ENCODE measurements at regions not wholly inside any gene's neighbourhood (a gene's known extent, or its start where the extent isn't known, plus 50 kb on each side); places are given as distances from the start of the nearest gene placed in this dataset.

- TF ChIP-seq OSR1 (CRISPR knock-in tag; IDR thresholded peaks at IDR 0.05), result no peak
- TF ChIP-seq ZNF8 (CRISPR knock-in tag; IDR thresholded peaks at IDR 0.05), result no peak
- no peak for TF ChIP-seq PATZ1 (CRISPR knock-in tag; IDR thresholded peaks at IDR 0.05; ENCODE audit: borderline replicate concordance)
- no peak for TF ChIP-seq ESRRG (CRISPR knock-in tag; IDR thresholded peaks at IDR 0.05)
- no peak for TF ChIP-seq ZNF565 (CRISPR knock-in tag; conservative IDR thresholded peaks at IDR 0.05; ENCODE audit: low read depth)
- TF ChIP-seq TSHZ2 (CRISPR knock-in tag; IDR thresholded peaks at IDR 0.05), result no peak
- no peak for TF ChIP-seq TCF4 (CRISPR knock-in tag; IDR thresholded peaks at IDR 0.05; ENCODE audit: borderline replicate concordance)
- no peak for TF ChIP-seq RARB (CRISPR knock-in tag; IDR thresholded peaks at IDR 0.05)
- 0 out of 2 replicates have a peak, but pooled peaks have one; percentile 8 for TF ChIP-seq ZC3H10 (CRISPR knock-in tag; IDR thresholded peaks at IDR 0.05)
- TF ChIP-seq, protein P1, sequence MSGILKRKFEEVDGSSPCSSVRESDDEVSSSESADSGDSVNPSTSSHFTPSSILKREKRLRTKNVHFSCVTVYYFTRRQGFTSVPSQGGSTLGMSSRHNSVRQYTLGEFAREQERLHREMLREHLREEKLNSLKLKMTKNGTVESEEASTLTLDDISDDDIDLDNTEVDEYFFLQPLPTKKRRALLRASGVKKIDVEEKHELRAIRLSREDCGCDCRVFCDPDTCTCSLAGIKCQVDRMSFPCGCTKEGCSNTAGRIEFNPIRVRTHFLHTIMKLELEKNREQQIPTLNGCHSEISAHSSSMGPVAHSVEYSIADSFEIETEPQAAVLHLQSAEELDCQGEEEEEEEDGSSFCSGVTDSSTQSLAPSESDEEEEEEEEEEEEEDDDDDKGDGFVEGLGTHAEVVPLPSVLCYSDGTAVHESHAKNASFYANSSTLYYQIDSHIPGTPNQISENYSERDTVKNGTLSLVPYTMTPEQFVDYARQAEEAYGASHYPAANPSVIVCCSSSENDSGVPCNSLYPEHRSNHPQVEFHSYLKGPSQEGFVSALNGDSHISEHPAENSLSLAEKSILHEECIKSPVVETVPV (CRISPR knock-in tag; IDR thresholded peaks at IDR 0.05), result no peak
- TF ChIP-seq ISL1 (CRISPR knock-in tag; IDR thresholded peaks at IDR 0.05), result peak; percentile 79
- TF ChIP-seq, protein P2, sequence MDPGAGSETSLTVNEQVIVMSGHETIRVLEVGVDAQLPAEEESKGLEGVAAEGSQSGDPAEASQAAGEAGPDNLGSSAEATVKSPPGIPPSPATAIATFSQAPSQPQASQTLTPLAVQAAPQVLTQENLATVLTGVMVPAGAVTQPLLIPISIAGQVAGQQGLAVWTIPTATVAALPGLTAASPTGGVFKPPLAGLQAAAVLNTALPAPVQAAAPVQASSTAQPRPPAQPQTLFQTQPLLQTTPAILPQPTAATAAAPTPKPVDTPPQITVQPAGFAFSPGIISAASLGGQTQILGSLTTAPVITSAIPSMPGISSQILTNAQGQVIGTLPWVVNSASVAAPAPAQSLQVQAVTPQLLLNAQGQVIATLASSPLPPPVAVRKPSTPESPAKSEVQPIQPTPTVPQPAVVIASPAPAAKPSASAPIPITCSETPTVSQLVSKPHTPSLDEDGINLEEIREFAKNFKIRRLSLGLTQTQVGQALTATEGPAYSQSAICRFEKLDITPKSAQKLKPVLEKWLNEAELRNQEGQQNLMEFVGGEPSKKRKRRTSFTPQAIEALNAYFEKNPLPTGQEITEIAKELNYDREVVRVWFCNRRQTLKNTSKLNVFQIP (CRISPR knock-in tag; IDR thresholded peaks at IDR 0.05; ENCODE audit: borderline replicate concordance, low read depth), result no peak
- no peak for TF ChIP-seq PPARA (CRISPR knock-in tag; IDR thresholded peaks at IDR 0.05; ENCODE audit: borderline replicate concordance)
- TF ChIP-seq ZNF70 (CRISPR knock-in tag; IDR thresholded peaks at IDR 0.05), result no peak
- no peak for TF ChIP-seq ARNTL (CRISPR knock-in tag; IDR thresholded peaks at IDR 0.05; ENCODE audit: borderline replicate concordance, low read depth)
- no peak for TF ChIP-seq SNAI2 (CRISPR knock-in tag; IDR thresholded peaks at IDR 0.05)
- TF ChIP-seq, protein P3, sequence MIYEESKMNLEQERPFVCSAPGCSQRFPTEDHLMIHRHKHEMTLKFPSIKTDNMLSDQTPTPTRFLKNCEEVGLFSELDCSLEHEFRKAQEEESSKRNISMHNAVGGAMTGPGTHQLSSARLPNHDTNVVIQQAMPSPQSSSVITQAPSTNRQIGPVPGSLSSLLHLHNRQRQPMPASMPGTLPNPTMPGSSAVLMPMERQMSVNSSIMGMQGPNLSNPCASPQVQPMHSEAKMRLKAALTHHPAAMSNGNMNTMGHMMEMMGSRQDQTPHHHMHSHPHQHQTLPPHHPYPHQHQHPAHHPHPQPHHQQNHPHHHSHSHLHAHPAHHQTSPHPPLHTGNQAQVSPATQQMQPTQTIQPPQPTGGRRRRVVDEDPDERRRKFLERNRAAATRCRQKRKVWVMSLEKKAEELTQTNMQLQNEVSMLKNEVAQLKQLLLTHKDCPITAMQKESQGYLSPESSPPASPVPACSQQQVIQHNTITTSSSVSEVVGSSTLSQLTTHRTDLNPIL (CRISPR knock-in tag; IDR thresholded peaks at IDR 0.05; ENCODE audit: low read depth), result no peak
- ATAC-seq, result peak; percentile 81
Measured at GRCh38 chr7:93736668-93737369, 153.7 kb downstream of the TFPI2 start.

DNA sequence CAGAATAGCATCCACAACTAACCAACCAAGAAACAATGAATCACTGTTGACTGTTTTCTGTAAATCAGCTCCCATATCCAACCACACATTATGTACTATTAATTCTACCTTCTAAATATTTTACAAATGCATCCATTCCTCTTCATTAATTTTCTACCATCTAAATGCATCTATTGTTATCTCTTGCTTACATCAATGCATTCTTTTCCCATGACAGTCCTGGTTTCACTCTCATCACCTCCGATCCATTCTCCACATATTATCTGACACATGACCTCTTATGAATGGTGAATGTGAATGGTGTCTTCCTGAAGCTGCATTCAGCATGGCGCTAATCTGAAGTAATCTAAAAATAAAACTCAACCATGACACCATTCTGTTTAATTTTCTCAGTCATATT is 153.8 kb upstream of the CALCR start:
- TF ChIP-seq BACH2 (CRISPR knock-in tag; IDR thresholded peaks at IDR 0.05; ENCODE audit: borderline replicate concordance) (no peak), ZC3H10 (CRISPR knock-in tag; IDR thresholded peaks at IDR 0.05) (peak; percentile 59; the same call in 1 of the 2 replicates), CSDC2 (CRISPR knock-in tag; IDR thresholded peaks at IDR 0.05) (no peak), ZNF70 (CRISPR knock-in tag; IDR thresholded peaks at IDR 0.05) (no peak), TOX (CRISPR knock-in tag; IDR thresholded peaks at IDR 0.05; ENCODE audit: borderline replicate concordance) (peak; percentile 90; the same call in 1 of the 2 replicates), ISL1 (CRISPR knock-in tag; IDR thresholded peaks at IDR 0.05) (peak; percentile 38; the same call in 1 of the 2 replicates)
- TF ChIP-seq, protein P2 (CRISPR knock-in tag; IDR thresholded peaks at IDR 0.05; ENCODE audit: borderline replicate concordance, low read depth), result peak; percentile 7; the same call in 1 of the 2 replicates
- TF ChIP-seq, protein P3 (CRISPR knock-in tag; IDR thresholded peaks at IDR 0.05; ENCODE audit: low read depth), result no peak
- peak; percentile 83 for ATAC-seq

Data from SK-N-SH treated with all-trans-retinoic acid at 6 μM for 48 hours (cell line).